HepG2 (cell line): ENCODE measurements at regions not wholly inside any gene's neighbourhood (a gene's known extent, or its start where the extent isn't known, plus 50 kb on each side); places are given as distances from the start of the nearest gene placed in this dataset.

Source experiments
- ATAC-seq: fragments of 200-7000 bp; cut with Tn5 transposase; 3 replicates; pipeline ENCODE4 v1.9.1; 2020; ENCODE audit warnings: mild to moderate bottlenecking, moderate library complexity
- BruUV-seq: library from RNA; stranded (reverse); fragments of 400-500 nt; replicated peaks from 2 replicates; lab custom pipeline; 2021; lab: Mats Ljungman, UMichigan
- CTCF ChIA-PET: fragments of 300-600 bp; formaldehyde crosslinking; extraction: SDS; loops from one replicate; lab custom pipeline; 2021; ENCODE audit warnings: low total read pairs, inconsistent platforms, low intra/inter-chr PET ratio; lab: Yijun Ruan, JAX
- POLR2A ChIA-PET: fragments of 350-600 bp; sonication (Branson Sonifier 250); formaldehyde crosslinking; loops from one replicate; lab custom pipeline; 2020; ENCODE audit warnings: antibody characterized with exemption, inconsistent platforms; lab: Yijun Ruan, JAX
- DNase-seq: peaks from one replicate; pipeline ENCODE4 v3.0.0-alpha.2; 2015; ENCODE audit warnings: low spot score
- FAIRE-seq: peaks from 3 replicates; lab custom pipeline; 2011; peaks lifted over from hg19 to GRCh38; lab: Jason Lieb, UNC
- H2AFZ ChIP-seq: one replicate; pipeline ENCODE4 v1.6.1; 2011; ENCODE audit warnings: low read length, inconsistent platforms
- H3K27ac ChIP-seq: fragments of 300-600 bp; 3 replicates; pipeline ENCODE4 v1.8.0; 2011; ENCODE audit warnings: mixed run types, mild to moderate bottlenecking, mixed read lengths, low read length, inconsistent platforms; ENCODE audit not compliant: insufficient read depth; ENCODE audit errors: extremely low read length
- H3K27me3 ChIP-seq, 2 experiments: fragments of 200-600 bp in 1 of 2; 2 replicates in 1 of 2; 3 replicates in 1 of 2; pipeline versions ENCODE4 v1.6.0 to v1.8.0; 2011; ENCODE audit warnings: low read length in 2 of 2, mild to moderate bottlenecking in 2 of 2, moderate library complexity in 2 of 2, inconsistent platforms in 1 of 2; ENCODE audit not compliant: insufficient read depth in 2 of 2, control insufficient read depth in 1 of 2
- H3K36me3 ChIP-seq, 2 experiments: fragments of 200-600 bp in 1 of 2; replicated peaks in 1 of 2; 2 replicates in 1 of 2; 3 replicates in 1 of 2; pipeline versions ENCODE4 v1.5.1 to v1.8.0; 2011; ENCODE audit warnings: low read length in 2 of 2, inconsistent platforms in 1 of 2; ENCODE audit not compliant: insufficient read depth in 2 of 2, control insufficient read depth in 1 of 2
- H3K4me1 ChIP-seq: 2 replicates; pipeline ENCODE4 v1.5.1; 2012; ENCODE audit warnings: low read length, inconsistent platforms; ENCODE audit not compliant: insufficient read depth
- H3K4me2 ChIP-seq: 2 replicates; pipeline ENCODE4 v1.6.0; 2011; ENCODE audit warnings: low read depth, low read length, inconsistent platforms
- H3K4me3 ChIP-seq, 3 experiments: fragments of 200-600 bp in 1 of 3; sonication (generic), shearing (Covaris generic) in 1 of 3; replicated peaks in 1 of 3; 2 replicates each; pipeline ENCODE4 v1.5.1; 2011 to 2016; ENCODE audit warnings: low read length in 3 of 3, inconsistent platforms in 2 of 3, low read depth in 2 of 3, mild to moderate bottlenecking in 2 of 3, control low read depth in 1 of 3, mixed read lengths in 1 of 3; ENCODE audit not compliant: insufficient read depth in 1 of 3
- H3K79me2 ChIP-seq: one replicate; pipeline ENCODE4 v1.6.1; 2011; ENCODE audit warnings: low read length, inconsistent platforms; ENCODE audit not compliant: insufficient read depth
- H3K9ac ChIP-seq: 2 replicates; pipeline ENCODE4 v1.6.0; 2011; ENCODE audit warnings: mild to moderate bottlenecking, low read depth, low read length, inconsistent platforms; ENCODE audit not compliant: insufficient read depth
- H3K9me3 ChIP-seq: 2 replicates; pipeline ENCODE4 v1.5.1; 2012; ENCODE audit warnings: mild to moderate bottlenecking, low read length
- H4K20me1 ChIP-seq: 2 replicates; pipeline ENCODE4 v1.6.0; 2011; ENCODE audit warnings: inconsistent platforms, mild to moderate bottlenecking, low read length, moderate library complexity; ENCODE audit not compliant: insufficient read depth
- CREB1 ChIP-seq, 2 experiments: fragments of 450-650 bp in 1 of 2; IDR thresholded peaks; 2 replicates each; pipeline ENCODE4 v1.6.1; 2016 to 2017; ENCODE audit warnings: control low read depth in 1 of 2, mild to moderate bottlenecking in 1 of 2, missing compliant biosample characterization in 1 of 2, missing genetic modification characterization in 1 of 2
- NPAS2 ChIP-seq: sonication (generic); formaldehyde crosslinking; IDR thresholded peaks from 2 replicates; pipeline ENCODE4 v1.8.0; 2022; ENCODE audit warnings: mild to moderate bottlenecking, missing genetic modification reagents, borderline replicate concordance
- SRF ChIP-seq: IDR thresholded peaks from 2 replicates; pipeline ENCODE4 v1.6.1; 2011; ENCODE audit warnings: mild to moderate bottlenecking, low read depth, low read length, moderate library complexity
- TBP ChIP-seq: sonication (generic); formaldehyde crosslinking; IDR thresholded peaks from 2 replicates; pipeline ENCODE4 v1.5.0; 2020; ENCODE audit warnings: missing genetic modification reagents
- TFAP4 ChIP-seq: sonication (generic); IDR thresholded peaks from 2 replicates; pipeline ENCODE4 v1.6.1; 2016; ENCODE audit warnings: low read depth, borderline replicate concordance
- TFDP2 ChIP-seq: sonication (generic); formaldehyde crosslinking; IDR thresholded peaks from 2 replicates; pipeline ENCODE4 v1.4.0; 2020; ENCODE audit warnings: missing genetic modification reagents
- ZNF354B ChIP-seq: sonication (generic); formaldehyde crosslinking; IDR thresholded peaks from 2 replicates; pipeline ENCODE4 v1.8.0; 2022; ENCODE audit warnings: mild to moderate bottlenecking, missing genetic modification reagents
- WGBS: methylation state at CpG from one replicate; pipeline ENCODE4 v1.1.6; 2017; ENCODE audit warnings: low lambda C conversion rate; 5-methylcytosine and 5-hydroxymethylcytosine counted together
- in situ Hi-C: cut with HindIII; loops from 2 replicates; pipeline ENCODE4 v1.10.0; 2017; ENCODE audit warnings: low pct_unique_long_range_greater_than_20kb; ENCODE audit not compliant: extremely low pct_ligation_motif_present
- intact Hi-C: fragments of 100-400 bp; cut with micrococcal nuclease; formaldehyde crosslinking; loops from one replicate; pipeline ENCODE4 v1.10.0; 2022; ENCODE audit not compliant: unreplicated experiment

DNA sequence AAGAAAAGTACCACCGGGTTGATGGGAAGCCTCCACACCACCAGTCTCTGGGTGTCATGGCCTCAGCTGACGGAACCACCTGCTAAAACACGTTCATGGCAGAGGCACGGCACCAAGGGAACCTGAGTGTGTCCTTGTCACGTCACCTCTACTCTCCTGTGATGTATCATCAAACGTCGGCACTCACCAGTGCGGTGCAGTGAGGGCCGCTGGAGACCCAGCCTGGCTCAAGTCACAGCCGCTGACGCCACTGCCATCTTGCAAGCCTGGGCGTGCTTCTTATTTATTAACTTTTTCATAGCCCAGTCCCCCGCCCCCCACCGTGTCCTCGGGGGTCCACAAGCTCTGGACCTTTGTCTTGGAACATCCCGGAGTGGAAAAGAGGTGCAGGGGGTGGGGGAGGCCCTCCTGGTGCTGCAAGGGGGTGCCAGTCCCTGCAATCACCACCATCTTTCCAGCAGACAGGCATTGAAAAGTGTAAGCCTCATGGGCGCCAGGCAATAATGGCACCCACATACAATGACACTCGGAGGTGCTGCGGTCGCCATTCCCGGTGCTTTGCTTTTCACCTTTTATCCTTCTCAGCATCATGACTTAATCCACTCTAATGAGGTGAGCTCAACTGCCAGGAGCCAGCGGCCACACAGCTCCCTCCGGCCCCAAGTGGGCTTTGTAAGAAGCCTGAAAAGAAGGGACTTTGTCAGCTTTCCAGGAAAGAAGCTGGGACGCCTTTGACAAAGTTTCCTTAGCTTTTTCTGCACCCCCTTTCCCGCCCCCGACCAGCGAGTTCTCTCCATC lies 202.3 kb upstream of the IRX1 start:
- Histone ChIP-seq H3K79me2 (no peaks in the 10 kb centered on the region), H3K4me2 (no peak overlapping the region), H3K9ac (no peak overlapping the region), H3K4me1 (no peaks in the 10 kb centered on the region), H3K4me3 (no peak overlapping the region), H2AFZ (no peak overlapping the region), H4K20me1 (no peaks in the 10 kb centered on the region), H3K27ac (no peak overlapping the region), H3K36me3 (no peaks in the 10 kb centered on the region), H3K9me3 (no peaks in the 10 kb centered on the region), H3K27me3 (no peaks in the 10 kb centered on the region)
- no peak for ATAC-seq
- intact Hi-C loops (no loop called here), in situ Hi-C loops (no loop called here)
- DNase-seq: no peak
- BruUV-seq: no TSS peak
- FAIRE-seq: no peak
- TF ChIP-seq NPAS2 (CRISPR knock-in tag) (no peak), CREB1 (IDR thresholded peaks at IDR 0.05) (peak; percentile 12; the same call in 1 of the 2 replicates), CREB1 (CRISPR knock-in tag; IDR thresholded peaks at IDR 0.05) (no peak), SRF (no peak)
- CTCF ChIA-PET: no interaction called here
- 30% methylated on average over 21 of the region's 27 CpGs for WGBS
- POLR2A ChIA-PET: no interaction called here

DNA sequence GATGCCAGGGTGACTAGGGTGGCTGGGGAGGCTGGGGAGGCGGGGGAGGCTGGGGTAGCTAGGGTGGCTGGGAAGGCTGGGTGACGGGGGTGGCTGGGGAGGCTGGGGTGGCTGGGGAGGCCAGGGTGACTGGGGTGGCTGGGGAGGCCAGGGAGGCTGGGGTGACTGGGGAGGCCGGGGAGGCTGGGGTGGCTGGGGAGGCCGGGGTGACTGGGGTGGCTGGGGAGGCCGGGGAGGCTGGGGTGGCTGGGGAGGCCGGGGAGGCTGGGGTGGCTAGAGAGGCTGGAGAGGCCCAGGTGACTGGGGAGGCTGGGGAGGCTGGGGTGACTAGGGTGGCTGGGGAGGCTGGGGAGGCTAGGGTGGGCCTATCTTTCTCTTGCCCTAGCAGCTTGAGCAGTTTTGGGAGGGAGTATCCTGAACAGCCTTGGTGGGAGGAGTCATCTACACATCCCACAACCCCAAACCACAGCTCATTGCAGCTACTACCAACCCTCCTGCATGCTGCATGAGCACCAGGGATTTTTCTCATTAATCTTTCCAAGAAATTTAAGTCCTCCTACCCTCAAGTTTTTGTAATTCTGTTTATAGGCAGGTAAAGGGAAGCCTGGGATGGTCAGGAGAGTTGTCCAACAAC lies 203.2 kb upstream of the IRX1 start:
- intact Hi-C loops (no loop called here), in situ Hi-C loops (no loop called here)
- Histone ChIP-seq H3K9ac (no peak overlapping the region), H3K4me2 (no peak overlapping the region), H3K4me3 (no peak overlapping the region), H4K20me1 (no peaks in the 10 kb centered on the region), H3K9me3 (no peaks in the 10 kb centered on the region), H3K36me3 (no peaks in the 10 kb centered on the region), H3K27me3 (no peaks in the 10 kb centered on the region), H3K27ac (no peak overlapping the region), H3K4me1 (no peaks in the 10 kb centered on the region), H3K79me2 (no peaks in the 10 kb centered on the region), H2AFZ (no peak overlapping the region)
- ChIA-PET CTCF (no interaction called here), POLR2A (no interaction called here)
- no TSS peak for BruUV-seq
- no peak for FAIRE-seq
- DNase-seq: no peak
- no peak for ATAC-seq
- WGBS: 27% methylated on average over 6 of the region's 6 CpGs
- no peak for TF ChIP-seq ZNF354B
- no peak for TF ChIP-seq TFDP2
- TF ChIP-seq TFAP4: no peak
- TF ChIP-seq TBP (CRISPR knock-in tag): no peak
